Tongue (tissue), 1 donor: ENCODE measurements at regions not wholly inside any gene's neighbourhood (a gene's known extent, or its start where the extent isn't known, plus 50 kb on each side); places are given as distances from the start of the nearest gene placed in this dataset.
A peak's percentile ranks its signal among the peaks of the same experiment; 100 is the strongest.
"Not testable (repeated sequence)": the region's sequence is repeated elsewhere in the genome, so short reads cannot be mapped to it uniquely, and the experiment has no call there.

ENCODE experiments used
- DNase-seq: peaks from one replicate; pipeline ENCODE4 v3.0.0-alpha.2; 2015

- DNase-seq = no peak
Measured at GRCh38 chr13:22761709-22762108, 419.1 kb upstream of the SGCG start.

- no peak for DNase-seq
Measured at GRCh38 chr13:22765547-22765946, 415.2 kb upstream of the SGCG start.

- DNase-seq = no peak
Measured at GRCh38 chr13:22770891-22771290, 409.9 kb upstream of the SGCG start.

GRCh38 chr13:22773465-22773864, 407.3 kb upstream of the SGCG start:
- DNase-seq = peak; percentile 62

- DNase-seq = no peak
Measured at GRCh38 chr13:22776394-22777186, 404.2 kb upstream of the SGCG start.

- DNase-seq = no peak
Measured at GRCh38 chr13:22777207-22777606, 403.6 kb upstream of the SGCG start.

GRCh38 chr13:22789027-22789593, 391.7 kb upstream of the SGCG start:
- DNase-seq = peak; percentile 27

GRCh38 chr13:22789916-22790315, 390.9 kb upstream of the SGCG start:
- no peak for DNase-seq

- DNase-seq = no peak
Measured at GRCh38 chr13:22793598-22794134, 387.1 kb upstream of the SGCG start.

GRCh38 chr13:22800526-22801401, 380.0 kb upstream of the SGCG start:
- DNase-seq = peak; percentile 15

GRCh38 chr13:22801402-22802003, 379.3 kb upstream of the SGCG start:
- DNase-seq = peak; percentile 50

GRCh38 chr13:22812793-22813192, 368.0 kb upstream of the SGCG start:
- peak; percentile 34 for DNase-seq

- DNase-seq = not testable (repeated sequence)
Measured at GRCh38 chr13:22813531-22814377, 367.0 kb upstream of the SGCG start.

- not testable (repeated sequence) for DNase-seq
Measured at GRCh38 chr13:22814433-22814832, 366.3 kb upstream of the SGCG start.

- DNase-seq = no peak
Measured at GRCh38 chr13:22821589-22821988, 359.2 kb upstream of the SGCG start.

GRCh38 chr13:22825186-22825585, 355.6 kb upstream of the SGCG start:
- no peak for DNase-seq

GRCh38 chr13:22828081-22828480, 352.7 kb upstream of the SGCG start:
- DNase-seq = no peak

GRCh38 chr13:22836475-22836874, 344.3 kb upstream of the SGCG start:
- no peak for DNase-seq

- DNase-seq = no peak
Measured at GRCh38 chr13:22837980-22838647, 342.7 kb upstream of the SGCG start.

GRCh38 chr13:22839603-22840530, 340.9 kb upstream of the SGCG start:
- DNase-seq = no peak
